Fibroblast of lung (primary cell): ENCODE measurements at regions not wholly inside any gene's neighbourhood (a gene's known extent, or its start where the extent isn't known, plus 50 kb on each side); places are given as distances from the start of the nearest gene placed in this dataset.

Experiments used
- DNase-seq, 2 donors: peaks; one replicate each; pipeline versions ENCODE4 v3.0.0 to v3.0.0-alpha.2; 2010; ENCODE audit warnings: low read depth in 2 of 2
- H2AFZ ChIP-seq: 2 replicates; pipeline ENCODE4 v1.5.1; 2012; ENCODE audit warnings: low read length, control low read depth, inconsistent platforms
- H3K27ac ChIP-seq: 2 replicates; pipeline ENCODE4 v1.5.1; 2011; ENCODE audit warnings: low read length, control low read depth; ENCODE audit not compliant: insufficient read depth
- H3K27me3 ChIP-seq: 2 replicates; pipeline ENCODE4 v1.5.1; 2011; ENCODE audit warnings: mild to moderate bottlenecking, low read length; ENCODE audit not compliant: control insufficient read depth, insufficient read depth
- H3K36me3 ChIP-seq: 2 replicates; pipeline ENCODE4 v1.5.1; 2011; ENCODE audit warnings: low read length; ENCODE audit not compliant: control insufficient read depth, insufficient read depth
- H3K4me1 ChIP-seq: 2 replicates; pipeline ENCODE4 v1.5.1; 2011; ENCODE audit warnings: low read length; ENCODE audit not compliant: control insufficient read depth, insufficient read depth; ENCODE audit errors: extremely low read depth
- H3K4me2 ChIP-seq: 2 replicates; pipeline ENCODE4 v1.5.1; 2011; ENCODE audit warnings: low read length, control low read depth; ENCODE audit not compliant: insufficient read depth; ENCODE audit errors: extremely low read depth
- H3K4me3 ChIP-seq, 4 experiments: fragments of 200-600 bp in 1 of 4; sonication (generic) in 1 of 4; replicated peaks in 1 of 4; 2 replicates each; pipeline ENCODE4 v1.5.1; 2011 to 2016; ENCODE audit warnings: low read length in 4 of 4, low read depth in 3 of 4, mild to moderate bottlenecking in 3 of 4, control low read depth in 2 of 4, inconsistent platforms in 1 of 4, mixed read lengths in 1 of 4; ENCODE audit not compliant: insufficient read depth in 1 of 4; ENCODE audit errors: control extremely low read depth in 1 of 4
- H3K79me2 ChIP-seq: 2 replicates; pipeline ENCODE4 v1.5.1; 2012; ENCODE audit warnings: mild to moderate bottlenecking, low read length, inconsistent platforms; ENCODE audit not compliant: control insufficient read depth, insufficient read depth
- H3K9ac ChIP-seq: 2 replicates; pipeline ENCODE4 v1.5.1; 2011; ENCODE audit warnings: mild to moderate bottlenecking, low read length, control low read depth; ENCODE audit not compliant: insufficient read depth
- H3K9me3 ChIP-seq: 2 replicates; pipeline ENCODE4 v1.5.1; 2012; ENCODE audit warnings: low read depth, low read length; ENCODE audit not compliant: control insufficient read depth, insufficient read depth
- H4K20me1 ChIP-seq: 2 replicates; pipeline ENCODE4 v1.5.1; 2011; ENCODE audit warnings: low read length; ENCODE audit not compliant: control insufficient read depth, insufficient read depth; ENCODE audit errors: extremely low read depth
- CTCF ChIP-seq, 2 donors: IDR thresholded peaks in 1 of 2; conservative IDR thresholded peaks in 1 of 2; 1 replicate in 1 of 2; 2 replicates in 1 of 2; pipeline ENCODE4 v1.5.1; 2011 to 2012; ENCODE audit warnings: low read length in 2 of 2, control low read depth in 1 of 2, inconsistent platforms in 1 of 2, low read depth in 1 of 2, mild to moderate bottlenecking in 1 of 2
- EZH2 ChIP-seq: IDR thresholded peaks from 2 replicates; pipeline ENCODE4 v1.5.1; 2012; ENCODE audit warnings: low read length, control low read depth, mild to moderate bottlenecking; ENCODE audit errors: missing control alignments

GRCh38 chr22:48068323-48068885, 1306.0 kb downstream of the TBC1D22A start:
- no peaks in the 10 kb centered on the region for H3K36me3 ChIP-seq
- no peak overlapping the region for H3K4me3 ChIP-seq
- H3K9ac ChIP-seq, result no peak overlapping the region
- H3K79me2 ChIP-seq, result no peaks in the 10 kb centered on the region
- no peaks in the 10 kb centered on the region for H3K9me3 ChIP-seq
- TF ChIP-seq EZH2 (no peak), CTCF (conservative IDR thresholded peaks at IDR 0.05 in 1 of 2, IDR thresholded peaks at IDR 0.05 in 1 of 2; ENCODE audit: low read depth in 1 of 2, low read length in 2 of 2) (no peak)
- no peak overlapping the region for H2AFZ ChIP-seq
- no peak overlapping the region for H3K27ac ChIP-seq
- no peaks in the 10 kb centered on the region for H3K27me3 ChIP-seq
- H3K4me1 ChIP-seq, result no peaks in the 10 kb centered on the region
- H4K20me1 ChIP-seq, result no peaks in the 10 kb centered on the region
- DNase-seq, result no peak
- H3K4me2 ChIP-seq, result no peak overlapping the region

GRCh38 chr22:48065892-48066291, 1303.4 kb downstream of the TBC1D22A start:
- no peak overlapping the region for H3K9ac ChIP-seq
- no peaks in the 10 kb centered on the region for H3K9me3 ChIP-seq

GRCh38 chr22:48061726-48062125, 1299.3 kb downstream of the TBC1D22A start:
- TF ChIP-seq EZH2 (no peak), CTCF (conservative IDR thresholded peaks at IDR 0.05 in 1 of 2, IDR thresholded peaks at IDR 0.05 in 1 of 2; ENCODE audit: low read depth in 1 of 2, low read length in 2 of 2) (no peak)
- Histone ChIP-seq H3K36me3 (no peaks in the 10 kb centered on the region), H3K27me3 (no peaks in the 10 kb centered on the region), H2AFZ (no peak overlapping the region), H3K27ac (no peak overlapping the region), H3K4me3 (no peak overlapping the region), H4K20me1 (no peaks in the 10 kb centered on the region), H3K9ac (no peak overlapping the region), H3K4me2 (no peak overlapping the region), H3K4me1 (no peaks in the 10 kb centered on the region), H3K9me3 (no peaks in the 10 kb centered on the region), H3K79me2 (no peaks in the 10 kb centered on the region)
- DNase-seq, result no peak

More at GRCh38 chr22:48065892-48066291, 1303.4 kb downstream of the TBC1D22A start:
- Histone ChIP-seq H3K79me2 (no peaks in the 10 kb centered on the region), H3K36me3 (no peaks in the 10 kb centered on the region), H3K4me3 (no peak overlapping the region), H3K27ac (no peak overlapping the region), H3K27me3 (no peaks in the 10 kb centered on the region), H2AFZ (no peak overlapping the region), H3K4me1 (no peaks in the 10 kb centered on the region), H4K20me1 (no peaks in the 10 kb centered on the region), H3K4me2 (no peak overlapping the region)
- DNase-seq, result no peak
- no peak for TF ChIP-seq EZH2
- no peak for TF ChIP-seq CTCF (conservative IDR thresholded peaks at IDR 0.05 in 1 of 2, IDR thresholded peaks at IDR 0.05 in 1 of 2; ENCODE audit: low read depth in 1 of 2, low read length in 2 of 2)
